IMR-90 (cell line): ENCODE measurements at regions not wholly inside any gene's neighbourhood (a gene's known extent, or its start where the extent isn't known, plus 50 kb on each side); places are given as distances from the start of the nearest gene placed in this dataset.

Source experiments
- ATAC-seq: fragments of 200-7000 bp; cut with Tn5 transposase; 2 replicates; pipeline ENCODE4 v1.9.1; 2020; ENCODE audit warnings: low read depth, mild to moderate bottlenecking, moderate library complexity
- BruUV-seq: library from RNA; stranded (reverse); fragments of 400-500 nt; replicated peaks from 2 replicates; lab custom pipeline; 2021; lab: Mats Ljungman, UMichigan
- CTCF ChIA-PET: fragments of 300-600 bp; formaldehyde crosslinking; extraction: SDS; loops from one replicate; lab custom pipeline; 2021; ENCODE audit warnings: antibody characterized with exemption; lab: Yijun Ruan, JAX
- POLR2A ChIA-PET: fragments of 300-600 bp; sonication (Branson Sonifier 250); formaldehyde crosslinking; loops from one replicate; lab custom pipeline; 2022; ENCODE audit warnings: antibody characterized with exemption; ENCODE audit not compliant: unreplicated experiment; lab: Charles Lee
- DNase-seq: peaks from one replicate; pipeline ENCODE4 v3.0.0; 2013
- H2AFZ ChIP-seq: replicated peaks from 2 replicates; pipeline ENCODE3; 2013; ENCODE audit warnings: low read length, mild to moderate bottlenecking; ENCODE audit not compliant: poor library complexity
- H2AK5ac ChIP-seq: 2 replicates; pipeline ENCODE4 v1.6.1; 2013; ENCODE audit warnings: low read depth, low read length, inconsistent platforms
- H2AK9ac ChIP-seq: replicated peaks from 2 replicates; pipeline ENCODE3; 2013; ENCODE audit warnings: mild to moderate bottlenecking, low read depth, low read length, moderate library complexity; ENCODE audit not compliant: poor library complexity
- H2BK120ac ChIP-seq: 2 replicates; pipeline ENCODE4 v1.6.1; 2013; ENCODE audit warnings: low read depth, low read length, inconsistent platforms
- H2BK15ac ChIP-seq: 3 replicates; pipeline ENCODE4 v1.6.1; 2013; ENCODE audit warnings: low read depth, low read length, inconsistent platforms
- H2BK20ac ChIP-seq: 2 replicates; pipeline ENCODE4 v1.6.1; 2013; ENCODE audit warnings: low read depth, mild to moderate bottlenecking, inconsistent platforms, low read length, moderate library complexity
- H2BK5ac ChIP-seq: 2 replicates; pipeline ENCODE4 v1.6.1; 2013; ENCODE audit warnings: mild to moderate bottlenecking, low read depth, low read length, inconsistent platforms; ENCODE audit not compliant: poor library complexity, severe bottlenecking
- H3K14ac ChIP-seq: replicated peaks from 2 replicates; pipeline ENCODE4 v1.6.1; 2013; ENCODE audit warnings: low read depth, low read length, inconsistent platforms
- H3K18ac ChIP-seq: 2 replicates; pipeline ENCODE4 v1.6.1; 2013; ENCODE audit warnings: low read depth, low read length, control low read depth
- H3K23ac ChIP-seq: 2 replicates; pipeline ENCODE4 v1.6.1; 2013; ENCODE audit warnings: low read depth, low read length, inconsistent platforms
- H3K27ac ChIP-seq: 2 replicates; pipeline ENCODE4 v1.5.1; 2013; ENCODE audit warnings: mild to moderate bottlenecking, control low read depth, low read length; ENCODE audit not compliant: insufficient read depth
- H3K27me3 ChIP-seq: 2 replicates; pipeline ENCODE4 v1.6.1; 2013; ENCODE audit warnings: low read length; ENCODE audit not compliant: control insufficient read depth, insufficient read depth
- H3K36me3 ChIP-seq: 2 replicates; pipeline ENCODE4 v1.6.1; 2013; ENCODE audit warnings: low read length, mixed read lengths; ENCODE audit not compliant: control insufficient read depth, insufficient read depth
- H3K4ac ChIP-seq: 2 replicates; pipeline ENCODE4 v1.6.1; 2013; ENCODE audit warnings: low read depth, low read length, inconsistent platforms
- H3K4me1 ChIP-seq: 2 replicates; pipeline ENCODE4 v1.6.1; 2013; ENCODE audit warnings: low read length, mixed read lengths; ENCODE audit not compliant: control insufficient read depth, insufficient read depth
- H3K4me2 ChIP-seq: 2 replicates; pipeline ENCODE4 v1.6.1; 2013; ENCODE audit warnings: low read depth, mild to moderate bottlenecking, control low read depth, low read length, moderate library complexity
- H3K4me3 ChIP-seq: 2 replicates; pipeline ENCODE4 v1.5.1; 2013; ENCODE audit warnings: low read depth, mild to moderate bottlenecking, control low read depth, low read length, moderate library complexity; ENCODE audit not compliant: insufficient read depth
- H3K56ac ChIP-seq: 2 replicates; pipeline ENCODE4 v1.6.1; 2013; ENCODE audit warnings: low read length, inconsistent platforms; ENCODE audit not compliant: insufficient read depth; ENCODE audit errors: extremely low read depth
- H3K79me1 ChIP-seq, 2 experiments: 2 replicates each; pipeline ENCODE4 v1.6.1; 2013; ENCODE audit warnings: low read length in 2 of 2, inconsistent platforms in 1 of 2, low read depth in 1 of 2
- H3K9ac ChIP-seq: 2 replicates; pipeline ENCODE4 v1.6.1; 2013; ENCODE audit warnings: low read depth, low read length, control low read depth
- H3K9me1 ChIP-seq: 2 replicates; pipeline ENCODE4 v1.6.1; 2013; ENCODE audit warnings: low read length, inconsistent platforms; ENCODE audit not compliant: insufficient read depth
- H3K9me3 ChIP-seq: 2 replicates; pipeline ENCODE4 v1.6.1; 2013; ENCODE audit warnings: low read length; ENCODE audit not compliant: control insufficient read depth, insufficient read depth
- H4K20me1 ChIP-seq: 2 replicates; pipeline ENCODE4 v1.6.1; 2013; ENCODE audit warnings: low read length, inconsistent platforms; ENCODE audit not compliant: insufficient read depth
- H4K5ac ChIP-seq: 2 replicates; pipeline ENCODE4 v1.6.1; 2013; ENCODE audit warnings: mild to moderate bottlenecking, low read depth, low read length, control low read depth
- H4K8ac ChIP-seq, 2 experiments: 2 replicates each; pipeline ENCODE4 v1.6.1; 2013; ENCODE audit warnings: low read depth in 2 of 2, low read length in 2 of 2, control low read depth in 1 of 2, inconsistent platforms in 1 of 2
- H4K91ac ChIP-seq: 2 replicates; pipeline ENCODE4 v1.6.1; 2013; ENCODE audit warnings: low read depth, low read length, inconsistent platforms; ENCODE audit not compliant: insufficient read depth
- BHLHE40 ChIP-seq: fragments of 150-350 bp; IDR thresholded peaks from 2 replicates; pipeline ENCODE4 v1.6.1; 2016; ENCODE audit warnings: mild to moderate bottlenecking, low read depth, low read length
- CEBPB ChIP-seq: IDR thresholded peaks from 2 replicates; pipeline ENCODE4 v1.6.1; 2012; ENCODE audit warnings: low read depth, low read length, improper control_type of control experiment
- CHD1 ChIP-seq: IDR thresholded peaks from 2 replicates; pipeline ENCODE4 v1.6.1; 2012; ENCODE audit warnings: low read depth, low read length, improper control_type of control experiment
- CTCF ChIP-seq: conservative IDR thresholded peaks from 2 replicates; pipeline ENCODE4 v1.5.1; 2012; ENCODE audit warnings: mild to moderate bottlenecking, low read depth, low read length, improper control_type of control experiment
- ELK1 ChIP-seq: fragments of 150-350 bp; IDR thresholded peaks from 2 replicates; pipeline ENCODE4 v1.6.1; 2016; ENCODE audit warnings: low read depth, mild to moderate bottlenecking, low read length, moderate library complexity, borderline replicate concordance
- FOS ChIP-seq: fragments of 150-350 bp; IDR thresholded peaks from 2 replicates; pipeline ENCODE4 v1.6.1; 2016; ENCODE audit warnings: low read depth, low read length
- MAFK ChIP-seq: IDR thresholded peaks from 2 replicates; pipeline ENCODE4 v1.6.1; 2012; ENCODE audit warnings: low read depth, low read length, improper control_type of control experiment
- MAZ ChIP-seq: IDR thresholded peaks from 2 replicates; pipeline ENCODE4 v1.6.1; 2012; ENCODE audit warnings: low read depth, mild to moderate bottlenecking, low read length, improper control_type of control experiment, moderate library complexity, borderline replicate concordance
- MXI1 ChIP-seq: IDR thresholded peaks from 2 replicates; pipeline ENCODE4 v1.6.1; 2012; ENCODE audit warnings: low read depth, mild to moderate bottlenecking, low read length, moderate library complexity, borderline replicate concordance
- NFE2L2 ChIP-seq: fragments of 150-350 bp; IDR thresholded peaks from 2 replicates; pipeline ENCODE4 v1.6.1; 2016; ENCODE audit warnings: low read depth, mild to moderate bottlenecking, low read length
- POLR2A ChIP-seq: IDR thresholded peaks from 2 replicates; pipeline ENCODE4 v1.6.1; 2012; ENCODE audit warnings: mild to moderate bottlenecking, low read depth, low read length
- RAD21 ChIP-seq: IDR thresholded peaks from 2 replicates; pipeline ENCODE4 v1.6.1; 2012; ENCODE audit warnings: low read length, improper control_type of control experiment
- RCOR1 ChIP-seq: IDR thresholded peaks from 2 replicates; pipeline ENCODE4 v1.6.1; 2012; ENCODE audit warnings: mild to moderate bottlenecking, low read length, improper control_type of control experiment; ENCODE audit not compliant: insufficient replicate concordance
- RFX5 ChIP-seq: IDR thresholded peaks from 2 replicates; pipeline ENCODE4 v1.8.0; 2012; ENCODE audit warnings: low read depth, mild to moderate bottlenecking, low read length, moderate library complexity
- SMC3 ChIP-seq: fragments of 150-350 bp; IDR thresholded peaks from 2 replicates; pipeline ENCODE4 v1.6.1; 2016; ENCODE audit warnings: low read depth, mild to moderate bottlenecking, antibody characterized with exemption, low read length, moderate library complexity
- USF2 ChIP-seq: fragments of 150-350 bp; IDR thresholded peaks from 2 replicates; pipeline ENCODE4 v1.6.1; 2017; ENCODE audit warnings: mild to moderate bottlenecking, antibody characterized with exemption, low read length, low read depth
- WGBS, 2 experiments: methylation state at CpG; one replicate each; pipeline versions ENCODE4 v1.1.5 to v1.1.7; 2013; ENCODE audit warnings: missing lambda C conversion rate in 2 of 2; ENCODE audit not compliant: insufficient read length in 1 of 2; ENCODE audit errors: extremely low coverage in 2 of 2; 5-methylcytosine and 5-hydroxymethylcytosine counted together
- dilution Hi-C: fragments of 300-500 bp; cut with HindIII; formaldehyde crosslinking; loops from one replicate; pipeline ENCODE4 v1.14.3; 2018; ENCODE audit warnings: low sequenced_read_pairs; ENCODE audit not compliant: unreplicated experiment
- in situ Hi-C: fragments of 300-500 bp; cut with MboI; formaldehyde crosslinking; loops from 3 replicates; pipeline ENCODE4 v1.14.3; 2019; ENCODE audit warnings: low sequenced_read_pairs, inconsistent platforms, mixed read lengths
- intact Hi-C: fragments of 100-400 bp; cut with micrococcal nuclease; formaldehyde crosslinking; loops from 2 replicates; pipeline ENCODE4 v1.10.0; 2022

GRCh38 chr5:125517973-125518550 lies 771.6 kb upstream of the ZNF608 start:
- no CpG with 5 or more reads among the region's 3 CpGs for WGBS, 2 experiments
- in situ Hi-C loops: no loop called here
- no peak overlapping the region for H3K56ac ChIP-seq
- H2BK20ac ChIP-seq: no peak overlapping the region
- no peaks in the 10 kb centered on the region for H3K27me3 ChIP-seq
- ChIA-PET POLR2A (no interaction called here), CTCF (no interaction called here)
- no peak overlapping the region for H2AFZ ChIP-seq
- BruUV-seq: no TSS peak
- H3K79me1 ChIP-seq: no peaks in the 10 kb centered on the region
- H2BK15ac ChIP-seq: no peak overlapping the region
- no peak overlapping the region for H4K91ac ChIP-seq
- no peak overlapping the region for H3K18ac ChIP-seq
- no peaks in the 10 kb centered on the region for H3K9me1 ChIP-seq
- dilution Hi-C loops: no loop called here
- no peaks in the 10 kb centered on the region for H3K36me3 ChIP-seq
- H3K4me1 ChIP-seq: no peaks in the 10 kb centered on the region
- no peak for DNase-seq
- no peak overlapping the region for H3K27ac ChIP-seq
- no peak for ATAC-seq
- H2AK5ac ChIP-seq: no peak overlapping the region
- TF ChIP-seq MXI1: no peak
- TF ChIP-seq SMC3: no peak
- no peak for TF ChIP-seq RCOR1
- no peak for TF ChIP-seq MAZ
- TF ChIP-seq MAFK: no peak
- TF ChIP-seq BHLHE40: no peak
- no peak for TF ChIP-seq RAD21
- TF ChIP-seq NFE2L2: no peak
- TF ChIP-seq RFX5: no peak
- TF ChIP-seq POLR2A: no peak
- TF ChIP-seq ELK1: no peak
- TF ChIP-seq USF2: no peak
- TF ChIP-seq CEBPB: no peak
- TF ChIP-seq CTCF: no peak
- TF ChIP-seq CHD1: no peak
- no peak for TF ChIP-seq FOS
- no peaks in the 10 kb centered on the region for H4K20me1 ChIP-seq
- no peak overlapping the region for H3K4me2 ChIP-seq
- H4K5ac ChIP-seq: no peak overlapping the region
- H3K14ac ChIP-seq: no peak overlapping the region
- no peak overlapping the region for H2AK9ac ChIP-seq
- H3K4ac ChIP-seq: no peak overlapping the region
- no peak overlapping the region for H4K8ac ChIP-seq
- no peak overlapping the region for H3K23ac ChIP-seq
- intact Hi-C loops: no loop called here
- no peak overlapping the region for H3K4me3 ChIP-seq
- no peak overlapping the region for H3K9ac ChIP-seq
- H2BK5ac ChIP-seq: no peak overlapping the region
- H2BK120ac ChIP-seq: no peak overlapping the region
- H3K9me3 ChIP-seq: no peaks in the 10 kb centered on the region
